RPMI7951 (cell line): ENCODE measurements at regions not wholly inside any gene's neighbourhood (a gene's known extent, or its start where the extent isn't known, plus 50 kb on each side); places are given as distances from the start of the nearest gene placed in this dataset.

Source experiments
- DNase-seq: peaks from one replicate; pipeline ENCODE4 v3.0.0-alpha.2; 2012; ENCODE audit warnings: low read depth

GRCh38 chr21:35229290-35229689 is 180.2 kb upstream of the RUNX1 start:
- no peak for DNase-seq

GRCh38 chr21:35227786-35228185 is 178.7 kb upstream of the RUNX1 start:
- no peak for DNase-seq

- no peak for DNase-seq
Observed at GRCh38 chr21:35226968-35227744, 178.1 kb upstream of the RUNX1 start.

GRCh38 chr21:35226328-35226727 is 177.2 kb upstream of the RUNX1 start:
- peak; percentile 93 for DNase-seq

GRCh38 chr21:35225573-35225972 is 176.5 kb upstream of the RUNX1 start:
- DNase-seq: no peak

- peak; percentile 43 for DNase-seq
Observed at GRCh38 chr21:35223480-35224156, 174.5 kb upstream of the RUNX1 start.

GRCh38 chr21:35222541-35222941 is 173.4 kb upstream of the RUNX1 start:
- peak; percentile 36 for DNase-seq

GRCh38 chr21:35222021-35222420 is 172.9 kb upstream of the RUNX1 start:
- no peak for DNase-seq

- DNase-seq: no peak
Observed at GRCh38 chr21:35220301-35220700, 171.2 kb upstream of the RUNX1 start.

GRCh38 chr21:35219719-35220118 is 170.6 kb upstream of the RUNX1 start:
- no peak for DNase-seq

- DNase-seq: no peak
Observed at GRCh38 chr21:35219291-35219690, 170.2 kb upstream of the RUNX1 start.

GRCh38 chr21:35217504-35218060 is 168.5 kb upstream of the RUNX1 start:
- DNase-seq: peak; percentile 77

- no peak for DNase-seq
Observed at GRCh38 chr21:35216996-35217395, 167.9 kb upstream of the RUNX1 start.

GRCh38 chr21:35215870-35216269 is 166.8 kb upstream of the RUNX1 start:
- no peak for DNase-seq

- peak; percentile 74 for DNase-seq
Observed at GRCh38 chr21:35212393-35213127, 163.5 kb upstream of the RUNX1 start.

GRCh38 chr21:35211782-35212181 is 162.7 kb upstream of the RUNX1 start:
- no peak for DNase-seq

- no peak for DNase-seq
Observed at GRCh38 chr21:35210093-35210492, 161.0 kb upstream of the RUNX1 start.

GRCh38 chr21:35208810-35209517 is 159.9 kb upstream of the RUNX1 start:
- peak; percentile 58 for DNase-seq

GRCh38 chr21:35208104-35208503 is 159.0 kb upstream of the RUNX1 start:
- no peak for DNase-seq

GRCh38 chr21:35207322-35207721 is 158.2 kb upstream of the RUNX1 start:
- DNase-seq: no peak
